ENCODE measurements at regions not wholly inside any gene's neighbourhood (a gene's known extent, or its start where the extent isn't known, plus 50 kb on each side); places are given as distances from the start of the nearest gene placed in this dataset.

DNA sequence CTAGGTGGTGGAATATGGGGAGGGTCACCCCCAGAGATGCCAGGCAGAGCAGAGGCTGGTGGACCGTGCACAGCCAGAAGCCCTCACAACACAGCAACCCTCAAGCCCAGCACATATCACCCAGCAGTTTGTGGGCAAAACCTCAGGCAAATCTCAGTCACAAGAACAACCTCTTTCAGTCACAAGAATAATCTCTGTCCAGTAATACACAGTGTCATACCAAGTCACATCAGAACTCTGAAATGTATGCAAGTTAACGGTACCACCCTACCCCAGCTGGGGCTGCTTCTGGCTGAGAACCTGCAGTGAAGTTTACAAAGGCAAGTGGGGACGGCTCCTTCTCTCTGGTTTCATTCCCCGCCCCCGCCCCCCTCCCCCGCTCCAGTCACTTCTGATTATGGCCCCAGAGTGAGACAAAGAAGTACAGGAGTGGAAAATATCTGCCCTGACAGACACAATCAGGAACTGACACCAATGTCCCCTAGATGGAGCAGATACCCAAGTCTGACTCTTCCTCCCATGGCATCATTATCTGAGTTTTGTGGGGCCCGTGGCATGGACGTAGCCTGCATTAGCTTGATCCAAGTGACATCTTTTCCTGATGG, 480.9 kb upstream of the TMEM132C start:
- TF ChIP-seq CTCF (IDR thresholded peaks at IDR 0.05) (no peak), POLR2A (IDR thresholded peaks at IDR 0.05) (no peak)
- Histone ChIP-seq H3K4me3 (no peak overlapping the region), H3K9me3 (no peaks in the 10 kb centered on the region), H3K27ac (no peak overlapping the region), H3K27me3 (no peaks in the 10 kb centered on the region), H3K4me1 (no peaks in the 10 kb centered on the region), H3K36me3 (no peaks in the 10 kb centered on the region)
- DNase-seq = no peak

GRCh38 chr12:127787544-127787943, 479.4 kb upstream of the TMEM132C start:
- H3K4me3 ChIP-seq = no peak overlapping the region
- no peak overlapping the region for H3K27ac ChIP-seq
- no peaks in the 10 kb centered on the region for H3K27me3 ChIP-seq
- TF ChIP-seq POLR2A (IDR thresholded peaks at IDR 0.05) = no peak
- no peak for TF ChIP-seq CTCF (IDR thresholded peaks at IDR 0.05)
- DNase-seq = no peak
- H3K36me3 ChIP-seq = no peaks in the 10 kb centered on the region
- H3K4me1 ChIP-seq = no peaks in the 10 kb centered on the region
- no peaks in the 10 kb centered on the region for H3K9me3 ChIP-seq

DNA sequence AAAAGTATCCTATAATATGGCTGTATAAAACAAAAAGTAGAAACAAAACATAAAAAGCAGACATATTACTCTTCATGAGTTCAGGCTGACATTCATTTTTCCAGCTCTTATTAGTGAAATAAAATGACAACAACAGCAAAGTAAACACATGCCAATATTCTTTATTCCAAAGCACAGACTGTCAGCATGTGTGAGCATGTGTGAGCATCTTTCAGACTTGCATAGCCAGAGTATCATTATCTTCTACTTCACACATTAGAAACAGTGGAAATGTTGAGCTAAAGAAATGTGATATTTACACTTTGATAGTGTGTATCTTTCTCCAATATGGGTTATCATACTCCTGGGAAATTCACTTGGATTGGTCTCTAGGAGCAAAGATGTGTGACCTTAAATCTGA, 476.6 kb upstream of the TMEM132C start:
- Histone ChIP-seq H3K27ac (no peak overlapping the region), H3K27me3 (no peaks in the 10 kb centered on the region), H3K4me3 (no peak overlapping the region), H3K4me1 (no peaks in the 10 kb centered on the region), H3K9me3 (no peaks in the 10 kb centered on the region), H3K36me3 (no peaks in the 10 kb centered on the region)
- no peak for DNase-seq
- TF ChIP-seq POLR2A (IDR thresholded peaks at IDR 0.05) = no peak
- no peak for TF ChIP-seq CTCF (IDR thresholded peaks at IDR 0.05)

DNA sequence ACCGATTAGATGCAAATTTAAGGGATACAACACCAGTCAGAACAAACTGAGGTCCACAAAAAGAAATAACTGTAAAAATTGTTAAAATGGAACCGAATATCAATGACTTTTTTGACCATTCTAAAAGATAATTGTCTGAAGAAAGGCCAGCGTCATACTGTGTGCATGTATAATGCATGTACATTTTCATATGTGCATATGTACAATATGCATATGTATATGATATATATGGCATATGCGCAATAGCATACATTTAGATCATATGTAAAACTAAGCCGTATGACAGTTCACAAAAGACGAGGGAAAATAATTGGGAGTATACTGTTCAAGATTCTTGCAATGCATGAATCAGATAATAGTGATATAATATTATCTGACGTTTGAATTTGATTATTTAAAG, 475.8 kb upstream of the TMEM132C start:
- TF ChIP-seq CTCF (IDR thresholded peaks at IDR 0.05) = no peak
- no peak for TF ChIP-seq POLR2A (IDR thresholded peaks at IDR 0.05)
- H3K27me3 ChIP-seq = no peaks in the 10 kb centered on the region
- H3K9me3 ChIP-seq = no peaks in the 10 kb centered on the region
- no peak for DNase-seq
- no peak overlapping the region for H3K27ac ChIP-seq
- no peaks in the 10 kb centered on the region for H3K36me3 ChIP-seq
- H3K4me1 ChIP-seq = no peaks in the 10 kb centered on the region
- H3K4me3 ChIP-seq = no peak overlapping the region

- Histone ChIP-seq H3K4me3 (no peak overlapping the region), H3K36me3 (no peaks in the 10 kb centered on the region), H3K4me1 (no peaks in the 10 kb centered on the region), H3K27me3 (no peaks in the 10 kb centered on the region), H3K9me3 (no peaks in the 10 kb centered on the region), H3K27ac (no peak overlapping the region)
- DNase-seq = no peak
- TF ChIP-seq POLR2A (IDR thresholded peaks at IDR 0.05) (no peak), CTCF (IDR thresholded peaks at IDR 0.05) (no peak)
These were observed 469.1 kb upstream of the TMEM132C start for GRCh38 chr12:127797918-127798317.

DNA sequence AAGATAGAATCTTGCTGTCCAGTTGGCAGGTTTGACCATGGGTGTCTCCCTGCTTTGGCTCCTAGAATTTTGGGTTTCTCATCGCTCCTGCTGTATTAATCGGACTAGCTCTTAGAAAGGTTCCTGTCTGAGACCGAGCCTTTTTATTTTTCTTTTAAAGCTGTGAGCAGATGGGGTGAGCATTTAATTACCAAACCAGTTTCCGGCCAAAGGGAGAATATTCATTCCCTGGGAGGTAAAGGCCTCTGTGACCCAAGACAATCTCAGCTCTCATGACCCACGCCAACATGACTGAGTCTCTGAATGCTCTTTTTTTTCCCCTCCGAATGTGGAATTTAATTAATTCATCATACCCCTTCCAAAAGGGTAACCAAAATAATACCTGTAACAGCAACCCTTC, 464.7 kb upstream of the TMEM132C start:
- no peak for DNase-seq
- no peak overlapping the region for H3K27ac ChIP-seq
- H3K36me3 ChIP-seq = no peaks in the 10 kb centered on the region
- no peak overlapping the region for H3K4me3 ChIP-seq
- TF ChIP-seq CTCF (IDR thresholded peaks at IDR 0.05) (no peak), POLR2A (IDR thresholded peaks at IDR 0.05) (no peak)
- H3K27me3 ChIP-seq = no peaks in the 10 kb centered on the region
- no peaks in the 10 kb centered on the region for H3K4me1 ChIP-seq
- H3K9me3 ChIP-seq = no peaks in the 10 kb centered on the region
